ENCODE measurements at regions not wholly inside any gene's neighbourhood (a gene's known extent, or its start where the extent isn't known, plus 50 kb on each side); places are given as distances from the start of the nearest gene placed in this dataset.

GRCh38 chr4:119942806-119943205 lies 123.8 kb downstream of the MAD2L1 start:
- TF ChIP-seq CTCF (IDR thresholded peaks at IDR 0.05) (no peak), POLR2A (IDR thresholded peaks at IDR 0.05) (no peak)

All from testis (tissue), 2 donors.